Transverse colon (tissue), 4 donors: ENCODE measurements at regions not wholly inside any gene's neighbourhood (a gene's known extent, or its start where the extent isn't known, plus 50 kb on each side); places are given as distances from the start of the nearest gene placed in this dataset.

Experiments
- CTCF ChIP-seq, 5 experiments: fragments of 200-600 bp in 3 of 5; fragments of 450-650 bp in 2 of 5; sonication (generic) in 3 of 5; IDR thresholded peaks; 1 replicate in 2 of 5; 2 replicates in 3 of 5; pipeline ENCODE4 v1.5.1; 2016 to 2017; ENCODE audit warnings: antibody characterized with exemption in 5 of 5, inconsistent platforms in 3 of 5, mild to moderate bottlenecking in 2 of 5, moderate library complexity in 1 of 5
- EP300 ChIP-seq: sonication (generic); formaldehyde crosslinking; IDR thresholded peaks from one replicate; pipeline ENCODE4 v1.6.1; 2017; ENCODE audit warnings: antibody characterized with exemption, low read depth
- POLR2A ChIP-seq: fragments of 450-650 bp; IDR thresholded peaks from one replicate; pipeline ENCODE4 v1.6.1; 2016; ENCODE audit warnings: antibody characterized with exemption, mild to moderate bottlenecking, moderate library complexity
- POLR2AphosphoS5 ChIP-seq, 3 donors: sonication (generic); formaldehyde crosslinking; IDR thresholded peaks; one replicate each; pipeline ENCODE4 v1.6.1; 2016; ENCODE audit warnings: antibody characterized with exemption in 3 of 3

DNA sequence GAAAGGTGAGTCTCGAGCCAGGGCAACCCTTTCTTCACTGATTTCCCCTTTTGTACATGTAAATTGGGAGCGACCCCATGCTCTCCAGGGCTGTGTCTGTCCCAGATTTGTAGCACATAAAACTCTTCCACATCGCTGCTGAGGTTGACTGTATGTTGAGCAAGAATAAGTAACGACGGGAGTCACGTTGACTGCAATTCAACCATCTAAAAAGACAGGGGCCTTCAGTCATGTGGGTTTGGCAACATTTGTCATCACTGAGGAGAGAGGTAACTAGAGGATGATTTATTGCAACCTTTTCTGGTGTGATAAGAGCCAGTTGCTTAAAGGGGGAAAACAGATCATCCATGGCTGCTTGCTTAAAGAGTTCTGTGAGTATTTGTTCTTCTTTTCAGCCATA is 159.4 kb upstream of the SULF2 start:
- TF ChIP-seq EP300 (no peak), CTCF (IDR thresholded peaks at IDR 0.05) (no peak), POLR2A (no peak), POLR2AphosphoS5 (IDR thresholded peaks at IDR 0.05) (no peak)
